Epithelial cell of prostate (primary cell): ENCODE measurements at regions not wholly inside any gene's neighbourhood (a gene's known extent, or its start where the extent isn't known, plus 50 kb on each side); places are given as distances from the start of the nearest gene placed in this dataset.

Experiments
- DNase-seq: peaks from one replicate; pipeline ENCODE4 v3.0.0-alpha.2; 2011; ENCODE audit warnings: low read depth, low spot score
- H3K27ac ChIP-seq: fragments of 450-650 bp; 2 replicates; pipeline ENCODE4 v1.5.1; 2017; ENCODE audit warnings: mild to moderate bottlenecking

GRCh38 chr3:34544136-34544535 lies 745.7 kb downstream of the PDCD6IP start:
- DNase-seq = no peak
- no peak overlapping the region for H3K27ac ChIP-seq

DNA sequence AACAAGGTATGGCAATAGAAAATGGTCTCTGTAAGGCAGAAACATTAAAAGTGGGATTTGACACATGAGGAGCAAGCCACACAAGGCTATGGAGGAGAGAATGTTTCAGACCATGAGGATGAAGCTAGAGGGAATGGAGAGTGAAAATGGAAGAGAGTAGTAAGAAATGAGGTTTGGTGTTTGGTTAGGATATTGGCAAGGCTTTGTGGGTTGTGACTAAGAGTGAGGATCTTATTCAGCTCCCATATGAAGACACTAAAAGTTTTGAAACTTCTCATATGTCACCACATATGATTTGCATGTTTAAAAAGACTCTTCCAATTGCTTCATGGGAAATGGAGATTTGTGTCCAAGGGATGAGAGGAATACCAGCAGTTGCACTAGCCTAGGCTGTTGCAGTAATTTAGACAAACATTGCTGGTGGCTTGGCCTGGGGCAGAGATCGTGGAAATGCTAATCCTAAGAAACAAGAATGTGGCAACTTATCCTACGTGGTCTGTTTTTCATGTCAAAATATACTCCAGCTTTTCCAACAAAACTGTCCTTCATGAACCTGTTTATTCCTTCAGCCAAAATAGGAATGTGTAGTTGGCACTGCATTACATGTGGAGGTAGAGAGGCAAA lies 749.0 kb downstream of the PDCD6IP start:
- DNase-seq = no peak
- no peak overlapping the region for H3K27ac ChIP-seq

- no peak overlapping the region for H3K27ac ChIP-seq
- no peak for DNase-seq
Measured at GRCh38 chr3:34567266-34567665, 768.8 kb downstream of the PDCD6IP start.

DNA sequence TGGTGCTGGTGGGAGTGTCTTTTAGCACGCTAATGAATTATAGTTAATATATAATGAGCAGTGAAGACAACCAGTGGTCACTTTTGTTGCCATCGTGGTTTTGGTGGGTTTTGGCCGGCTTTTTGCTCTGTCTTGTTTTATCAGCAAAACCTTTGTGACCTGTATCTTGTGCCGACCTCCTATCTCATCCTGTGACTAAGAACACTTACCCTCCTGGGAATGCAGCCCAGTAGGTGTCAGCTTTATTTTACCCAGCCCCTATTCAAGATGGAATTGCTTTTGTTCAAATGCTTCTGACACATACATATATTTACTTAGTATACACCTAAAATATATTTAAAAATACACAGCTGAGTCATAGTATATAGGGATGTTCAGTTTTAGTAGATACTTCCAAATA lies 770.3 kb downstream of the PDCD6IP start:
- DNase-seq = no peak
- no peak overlapping the region for H3K27ac ChIP-seq

DNA sequence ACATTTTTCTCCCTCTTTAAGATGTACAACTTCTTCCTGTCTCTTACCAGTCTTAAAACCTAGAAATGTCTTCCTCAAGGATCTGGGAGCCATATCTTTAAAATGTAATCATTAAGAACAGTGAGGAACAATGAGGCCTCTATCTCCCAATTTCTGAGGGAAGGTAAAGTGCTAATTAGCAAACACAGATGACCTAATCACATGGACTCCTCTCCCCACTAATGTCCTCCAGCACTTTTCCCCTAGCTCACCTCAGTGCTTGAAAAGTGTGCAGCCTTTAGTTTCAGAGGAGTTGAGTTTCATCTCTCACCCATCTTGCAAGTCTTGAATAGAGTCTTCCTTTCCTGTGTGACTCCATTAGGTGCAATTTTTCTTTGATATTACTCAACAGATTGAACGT lies 771.0 kb downstream of the PDCD6IP start:
- no peak for DNase-seq

GRCh38 chr3:34570916-34571705 lies 772.7 kb downstream of the PDCD6IP start:
- no peak for DNase-seq
- no peak overlapping the region for H3K27ac ChIP-seq

More for the DNA sequence above, 771.0 kb downstream of the PDCD6IP start:
- no peak overlapping the region for H3K27ac ChIP-seq

DNA sequence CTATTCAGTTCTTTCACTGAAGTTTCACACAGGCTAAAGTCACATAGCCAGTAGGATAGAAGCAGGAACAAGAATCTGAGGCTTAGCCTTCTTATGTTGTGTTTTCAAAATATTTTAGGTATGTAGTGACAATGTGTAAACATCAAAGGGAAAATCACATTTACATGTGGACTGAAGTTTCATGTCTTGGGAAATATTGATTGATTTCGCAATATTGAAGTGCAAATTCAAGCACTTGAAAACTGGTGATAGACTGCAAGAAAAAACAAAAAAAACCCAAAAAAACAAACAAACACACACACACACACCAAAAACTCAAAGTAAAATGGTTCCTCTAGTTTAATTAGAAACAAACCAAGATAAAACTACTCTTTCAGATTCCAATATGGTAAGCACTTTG lies 773.3 kb downstream of the PDCD6IP start:
- no peak overlapping the region for H3K27ac ChIP-seq
- DNase-seq = no peak

- no peak overlapping the region for H3K27ac ChIP-seq
- DNase-seq = no peak
Measured at GRCh38 chr3:34575776-34576175, 777.3 kb downstream of the PDCD6IP start.

- H3K27ac ChIP-seq = no peak overlapping the region
- no peak for DNase-seq
Measured at GRCh38 chr3:34582055-34582454, 783.6 kb downstream of the PDCD6IP start.

GRCh38 chr3:34583451-34583850 lies 785.0 kb downstream of the PDCD6IP start:
- no peak overlapping the region for H3K27ac ChIP-seq
- DNase-seq = no peak

- H3K27ac ChIP-seq = no peak overlapping the region
- no peak for DNase-seq
Measured at GRCh38 chr3:34584971-34585370, 786.5 kb downstream of the PDCD6IP start.

DNA sequence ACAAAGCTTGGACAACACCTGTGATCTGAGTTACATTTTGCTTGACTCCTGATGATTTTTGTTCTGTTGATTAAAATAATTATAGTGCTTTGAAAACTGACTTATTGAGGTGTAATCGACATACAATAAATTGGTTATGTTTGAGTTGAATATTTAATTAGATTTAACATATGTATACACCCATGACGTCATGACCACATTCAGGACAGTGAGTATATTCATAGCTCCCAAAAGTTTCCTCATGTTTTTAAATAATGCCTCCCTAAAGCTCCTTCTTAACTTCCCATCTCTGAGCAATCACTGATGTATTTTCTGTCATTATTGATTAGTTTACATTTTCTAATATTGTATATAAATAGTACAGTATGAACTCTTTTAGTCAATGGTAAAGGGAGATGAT lies 801.2 kb downstream of the PDCD6IP start:
- H3K27ac ChIP-seq = no peak overlapping the region
- no peak for DNase-seq

- DNase-seq = no peak
- no peak overlapping the region for H3K27ac ChIP-seq
Measured at GRCh38 chr3:34619990-34620389, 821.6 kb downstream of the PDCD6IP start.

DNA sequence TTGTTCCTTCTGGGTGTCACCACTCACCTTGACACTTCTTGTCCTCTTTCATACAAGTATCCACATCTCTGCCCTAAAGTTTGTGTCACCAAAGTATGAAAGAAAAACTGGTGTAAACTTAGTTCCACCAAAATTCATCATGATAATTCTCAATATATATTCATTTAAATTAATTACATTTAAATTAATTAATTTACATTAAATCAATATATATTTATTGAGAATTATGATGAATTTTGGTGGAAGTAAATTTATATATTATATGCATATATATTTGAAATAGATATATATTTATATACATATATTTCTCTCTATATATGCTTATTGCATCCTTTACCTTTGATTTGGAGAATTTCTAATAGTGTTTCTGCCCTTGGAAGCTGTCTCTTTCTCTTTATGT lies 828.3 kb downstream of the PDCD6IP start:
- DNase-seq = no peak
- H3K27ac ChIP-seq = no peak overlapping the region

GRCh38 chr3:34634939-34635338 lies 836.5 kb downstream of the PDCD6IP start:
- no peak overlapping the region for H3K27ac ChIP-seq
- no peak for DNase-seq

DNA sequence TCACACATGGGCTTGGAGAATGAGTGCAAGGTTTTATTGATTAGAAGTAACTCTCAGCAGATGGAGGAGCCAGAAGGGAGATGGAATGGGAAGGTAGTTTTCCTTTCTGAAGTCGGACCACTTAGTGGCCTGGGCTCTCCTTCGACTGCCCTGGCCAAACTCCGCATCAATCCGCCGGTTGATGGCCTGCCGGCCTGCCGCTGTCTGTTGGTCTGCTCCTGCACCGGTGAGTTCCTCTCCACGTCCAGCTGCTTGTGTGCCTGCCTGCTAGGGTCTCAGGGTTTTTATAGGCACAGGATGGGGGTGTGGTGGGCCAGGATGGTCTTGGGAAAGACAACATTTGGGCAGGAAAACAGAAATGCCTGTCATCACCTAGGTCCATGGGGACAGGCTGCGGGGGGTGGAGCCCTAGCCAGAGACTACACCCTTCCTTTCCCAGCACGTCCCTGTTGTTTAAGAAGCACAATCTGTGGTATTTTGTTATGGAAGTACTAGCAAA lies 837.0 kb downstream of the PDCD6IP start:
- no peak overlapping the region for H3K27ac ChIP-seq
- no peak for DNase-seq

- H3K27ac ChIP-seq = no peak overlapping the region
- no peak for DNase-seq
Measured at GRCh38 chr3:34646911-34647460, 848.6 kb downstream of the PDCD6IP start.

- H3K27ac ChIP-seq = no peak overlapping the region
- DNase-seq = no peak
Measured at GRCh38 chr3:34650131-34650530, 851.7 kb downstream of the PDCD6IP start.

GRCh38 chr3:34668915-34669314 lies 870.5 kb downstream of the PDCD6IP start:
- no peak overlapping the region for H3K27ac ChIP-seq
- no peak for DNase-seq

GRCh38 chr3:34669490-34669889 lies 871.1 kb downstream of the PDCD6IP start:
- H3K27ac ChIP-seq = no peak overlapping the region
- DNase-seq = no peak

DNA sequence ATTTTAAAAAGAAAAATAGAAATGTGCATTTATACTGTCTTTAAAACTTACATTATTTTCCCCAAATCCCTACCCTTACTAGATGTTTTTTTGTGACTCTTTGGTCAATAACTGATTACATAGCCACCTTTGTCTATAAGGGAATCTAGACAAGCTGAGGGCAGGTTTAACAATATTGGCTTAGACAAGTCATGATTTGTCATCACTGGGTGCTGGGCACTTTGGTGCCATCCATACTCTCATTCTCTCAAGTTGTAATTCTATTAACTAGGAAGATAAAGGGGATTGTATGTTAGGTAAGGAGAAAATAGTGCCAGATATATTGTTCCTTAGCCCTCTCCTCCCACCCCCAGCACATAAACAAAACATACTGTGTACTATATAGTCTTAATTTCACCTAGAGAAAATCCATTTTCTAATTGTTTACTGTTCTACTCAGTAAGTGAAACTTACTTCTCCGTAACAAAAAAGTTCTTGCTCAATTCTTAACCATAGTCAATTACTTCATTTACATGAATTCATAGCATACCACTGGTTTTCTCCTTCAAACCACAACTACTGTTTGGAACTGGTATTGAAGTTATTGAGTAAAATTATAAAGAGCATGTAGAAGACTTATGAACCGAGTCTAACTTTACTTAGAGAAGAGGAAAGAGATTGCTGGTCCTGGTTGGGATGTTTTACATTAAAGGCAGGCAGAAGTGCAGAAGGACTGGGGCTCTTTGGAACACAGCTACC lies 877.1 kb downstream of the PDCD6IP start:
- DNase-seq = no peak

More for the DNA sequence above, 877.1 kb downstream of the PDCD6IP start:
- H3K27ac ChIP-seq = no peak overlapping the region
